ENCODE measurements at regions not wholly inside any gene's neighbourhood (a gene's known extent, or its start where the extent isn't known, plus 50 kb on each side); places are given as distances from the start of the nearest gene placed in this dataset.

- Histone ChIP-seq H3K27ac (no peak overlapping the region), H4K20me1 (ENCODE audit: low read depth) (no peaks in the 10 kb centered on the region), H3K27me3 (no peaks in the 10 kb centered on the region), H3K4me3 (no peak overlapping the region), H3K79me2 (ENCODE audit: low read depth) (no peaks in the 10 kb centered on the region), H3F3A (ENCODE audit: low read depth) (no peaks in the 10 kb centered on the region), H3K4me2 (no peak overlapping the region), H3K4me1 (peaks cover 9% of the 10 kb centered on the region), H3K9ac (no peak overlapping the region), H2AFZ (replicated peaks) (no peak overlapping the region), H3K9me3 (ENCODE audit: low read depth) (no peaks in the 10 kb centered on the region), H3K36me3 (no peaks in the 10 kb centered on the region)
- no peaks in the 10 kb centered on the region for H3K27me3 Mint-ChIP-seq (ENCODE audit: insufficient read depth, low read depth)
- peaks cover 2% of the 10 kb centered on the region for H3K9me3 Mint-ChIP-seq
- no peak overlapping the region for H3K4me3 Mint-ChIP-seq
- TF ChIP-seq EZH2 (IDR thresholded peaks at IDR 0.05) (no peak), EZH2phosphoT487 (IDR thresholded peaks at IDR 0.05) (no peak)
- TF ChIP-seq, protein P1, sequence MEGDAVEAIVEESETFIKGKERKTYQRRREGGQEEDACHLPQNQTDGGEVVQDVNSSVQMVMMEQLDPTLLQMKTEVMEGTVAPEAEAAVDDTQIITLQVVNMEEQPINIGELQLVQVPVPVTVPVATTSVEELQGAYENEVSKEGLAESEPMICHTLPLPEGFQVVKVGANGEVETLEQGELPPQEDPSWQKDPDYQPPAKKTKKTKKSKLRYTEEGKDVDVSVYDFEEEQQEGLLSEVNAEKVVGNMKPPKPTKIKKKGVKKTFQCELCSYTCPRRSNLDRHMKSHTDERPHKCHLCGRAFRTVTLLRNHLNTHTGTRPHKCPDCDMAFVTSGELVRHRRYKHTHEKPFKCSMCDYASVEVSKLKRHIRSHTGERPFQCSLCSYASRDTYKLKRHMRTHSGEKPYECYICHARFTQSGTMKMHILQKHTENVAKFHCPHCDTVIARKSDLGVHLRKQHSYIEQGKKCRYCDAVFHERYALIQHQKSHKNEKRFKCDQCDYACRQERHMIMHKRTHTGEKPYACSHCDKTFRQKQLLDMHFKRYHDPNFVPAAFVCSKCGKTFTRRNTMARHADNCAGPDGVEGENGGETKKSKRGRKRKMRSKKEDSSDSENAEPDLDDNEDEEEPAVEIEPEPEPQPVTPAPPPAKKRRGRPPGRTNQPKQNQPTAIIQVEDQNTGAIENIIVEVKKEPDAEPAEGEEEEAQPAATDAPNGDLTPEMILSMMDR (IDR thresholded peaks at IDR 0.05) = no peak
- DNase-seq (ENCODE audit: low spot score) = no peak
- no peak overlapping the region for H3K27ac Mint-ChIP-seq
- no peaks in the 10 kb centered on the region for H3K36me3 Mint-ChIP-seq
- H3K4me1 Mint-ChIP-seq = peaks cover 28% of the 10 kb centered on the region
Observed at GRCh38 chr13:53494406-53494805, 465.8 kb downstream of the OLFM4 start.

DNA sequence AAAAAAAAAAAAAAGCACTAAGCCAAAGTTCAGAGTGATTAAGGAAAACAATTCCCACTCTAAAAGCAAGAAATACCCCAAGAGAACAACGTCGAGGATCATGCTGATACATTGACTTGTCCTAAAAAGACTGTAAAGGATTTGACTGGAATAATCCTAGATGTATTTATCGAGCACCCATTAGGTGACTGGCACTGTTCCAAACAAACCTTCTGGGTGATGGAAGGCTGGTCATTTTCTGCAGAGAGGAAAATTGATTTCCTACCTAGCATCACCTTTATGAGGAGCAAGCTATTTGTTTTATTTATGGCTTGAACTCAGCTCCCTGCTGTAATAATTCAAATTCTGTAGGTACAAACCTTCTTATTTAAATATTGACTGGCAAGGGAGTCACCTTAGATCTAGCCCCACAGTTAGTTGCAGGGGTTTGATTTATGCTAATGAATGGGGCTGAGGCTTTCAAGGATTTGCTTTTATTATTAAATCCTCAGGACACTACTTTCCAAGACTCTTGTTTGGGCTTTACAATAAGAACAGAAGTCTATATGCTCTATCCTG is 471.0 kb downstream of the OLFM4 start:
- H3K4me3 Mint-ChIP-seq = no peak overlapping the region
- no peak overlapping the region for H3K27ac ChIP-seq
- no peak overlapping the region for H2AFZ ChIP-seq (replicated peaks)
- no peak for DNase-seq (ENCODE audit: low spot score)
- peaks cover 8% of the 10 kb centered on the region for H3K4me1 Mint-ChIP-seq
- H3K36me3 ChIP-seq = no peaks in the 10 kb centered on the region
- no peaks in the 10 kb centered on the region for H3K27me3 ChIP-seq
- no peaks in the 10 kb centered on the region for H3K79me2 ChIP-seq (ENCODE audit: low read depth)
- H4K20me1 ChIP-seq (ENCODE audit: low read depth) = no peaks in the 10 kb centered on the region
- H3K4me2 ChIP-seq = no peak overlapping the region
- peaks cover 10% of the 10 kb centered on the region for H3K9me3 Mint-ChIP-seq
- TF ChIP-seq EZH2 (IDR thresholded peaks at IDR 0.05) = no peak
- TF ChIP-seq, protein P1 (IDR thresholded peaks at IDR 0.05) = no peak
- TF ChIP-seq EZH2phosphoT487 (IDR thresholded peaks at IDR 0.05) = no peak
- no peaks in the 10 kb centered on the region for H3K36me3 Mint-ChIP-seq
- no peak overlapping the region for H3K4me3 ChIP-seq
- H3K4me1 ChIP-seq = peaks cover 10% of the 10 kb centered on the region
- peaks cover 3% of the 10 kb centered on the region for H3K27me3 Mint-ChIP-seq (ENCODE audit: insufficient read depth, low read depth)
- H3K9me3 ChIP-seq (ENCODE audit: low read depth) = no peaks in the 10 kb centered on the region
- no peak overlapping the region for H3K9ac ChIP-seq
- no peak overlapping the region for H3K27ac Mint-ChIP-seq
- H3F3A ChIP-seq (ENCODE audit: low read depth) = no peaks in the 10 kb centered on the region

DNA sequence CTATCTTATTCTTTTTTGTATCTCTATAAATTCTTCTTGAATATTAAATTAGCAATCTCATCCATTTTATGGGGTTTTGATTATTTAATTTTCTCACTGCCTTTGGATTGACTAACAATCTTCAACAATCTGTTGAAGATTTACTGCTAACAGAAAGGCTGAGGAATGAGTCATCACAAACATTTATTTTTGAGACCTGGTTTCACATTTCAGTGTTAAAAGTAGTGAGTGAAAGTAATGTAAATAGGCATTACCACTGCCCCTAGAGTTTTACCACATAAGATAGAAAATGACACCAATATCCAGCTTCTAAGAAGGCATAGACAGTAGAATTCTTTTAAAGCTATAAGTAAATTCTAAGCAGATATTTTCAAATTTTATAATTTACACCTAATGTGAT is 472.8 kb downstream of the OLFM4 start:
- no peaks in the 10 kb centered on the region for H3K36me3 Mint-ChIP-seq
- H3K4me3 Mint-ChIP-seq = no peak overlapping the region
- DNase-seq (ENCODE audit: low spot score) = no peak
- H3F3A ChIP-seq (ENCODE audit: low read depth) = no peaks in the 10 kb centered on the region
- H4K20me1 ChIP-seq (ENCODE audit: low read depth) = no peaks in the 10 kb centered on the region
- no peaks in the 10 kb centered on the region for H3K27me3 ChIP-seq
- peaks cover 8% of the 10 kb centered on the region for H3K9me3 Mint-ChIP-seq
- H3K9ac ChIP-seq = no peak overlapping the region
- no peak overlapping the region for H3K27ac Mint-ChIP-seq
- H3K4me1 Mint-ChIP-seq = peaks cover 11% of the 10 kb centered on the region
- H3K27ac ChIP-seq = no peak overlapping the region
- no peak overlapping the region for H3K4me3 ChIP-seq
- no peak overlapping the region for H3K4me2 ChIP-seq
- H2AFZ ChIP-seq (replicated peaks) = no peak overlapping the region
- H3K79me2 ChIP-seq (ENCODE audit: low read depth) = no peaks in the 10 kb centered on the region
- peaks cover 3% of the 10 kb centered on the region for H3K27me3 Mint-ChIP-seq (ENCODE audit: insufficient read depth, low read depth)
- no peak for TF ChIP-seq EZH2 (IDR thresholded peaks at IDR 0.05)
- TF ChIP-seq, protein P1 (IDR thresholded peaks at IDR 0.05) = no peak
- no peak for TF ChIP-seq EZH2phosphoT487 (IDR thresholded peaks at IDR 0.05)
- H3K4me1 ChIP-seq = peaks cover 10% of the 10 kb centered on the region
- H3K36me3 ChIP-seq = no peaks in the 10 kb centered on the region
- H3K9me3 ChIP-seq (ENCODE audit: low read depth) = no peaks in the 10 kb centered on the region
